HepG2 (cell line): ENCODE measurements at regions not wholly inside any gene's neighbourhood (a gene's known extent, or its start where the extent isn't known, plus 50 kb on each side); places are given as distances from the start of the nearest gene placed in this dataset.

Experiments
- ATAC-seq: fragments of 200-7000 bp; cut with Tn5 transposase; 3 replicates; pipeline ENCODE4 v1.9.1; 2020; ENCODE audit warnings: mild to moderate bottlenecking, moderate library complexity
- BruUV-seq: library from RNA; stranded (reverse); fragments of 400-500 nt; replicated peaks from 2 replicates; lab custom pipeline; 2021; lab: Mats Ljungman, UMichigan
- CTCF ChIA-PET: fragments of 300-600 bp; formaldehyde crosslinking; extraction: SDS; loops from one replicate; lab custom pipeline; 2021; ENCODE audit warnings: low total read pairs, inconsistent platforms, low intra/inter-chr PET ratio; lab: Yijun Ruan, JAX
- POLR2A ChIA-PET: fragments of 350-600 bp; sonication (Branson Sonifier 250); formaldehyde crosslinking; loops from one replicate; lab custom pipeline; 2020; ENCODE audit warnings: antibody characterized with exemption, inconsistent platforms; lab: Yijun Ruan, JAX
- DNase-seq: peaks from one replicate; pipeline ENCODE4 v3.0.0-alpha.2; 2015; ENCODE audit warnings: low spot score
- FAIRE-seq: peaks from 3 replicates; lab custom pipeline; 2011; peaks lifted over from hg19 to GRCh38; lab: Jason Lieb, UNC
- H2AFZ ChIP-seq: one replicate; pipeline ENCODE4 v1.6.1; 2011; ENCODE audit warnings: low read length, inconsistent platforms
- H3K27ac ChIP-seq: fragments of 300-600 bp; 3 replicates; pipeline ENCODE4 v1.8.0; 2011; ENCODE audit warnings: mixed run types, mild to moderate bottlenecking, mixed read lengths, low read length, inconsistent platforms; ENCODE audit not compliant: insufficient read depth; ENCODE audit errors: extremely low read length
- H3K27me3 ChIP-seq, 2 experiments: fragments of 200-600 bp in 1 of 2; 2 replicates in 1 of 2; 3 replicates in 1 of 2; pipeline versions ENCODE4 v1.6.0 to v1.8.0; 2011; ENCODE audit warnings: low read length in 2 of 2, mild to moderate bottlenecking in 2 of 2, moderate library complexity in 2 of 2, inconsistent platforms in 1 of 2; ENCODE audit not compliant: insufficient read depth in 2 of 2, control insufficient read depth in 1 of 2
- H3K36me3 ChIP-seq, 2 experiments: fragments of 200-600 bp in 1 of 2; replicated peaks in 1 of 2; 2 replicates in 1 of 2; 3 replicates in 1 of 2; pipeline versions ENCODE4 v1.5.1 to v1.8.0; 2011; ENCODE audit warnings: low read length in 2 of 2, inconsistent platforms in 1 of 2; ENCODE audit not compliant: insufficient read depth in 2 of 2, control insufficient read depth in 1 of 2
- H3K4me1 ChIP-seq: 2 replicates; pipeline ENCODE4 v1.5.1; 2012; ENCODE audit warnings: low read length, inconsistent platforms; ENCODE audit not compliant: insufficient read depth
- H3K4me2 ChIP-seq: 2 replicates; pipeline ENCODE4 v1.6.0; 2011; ENCODE audit warnings: low read depth, low read length, inconsistent platforms
- H3K4me3 ChIP-seq, 3 experiments: fragments of 200-600 bp in 1 of 3; sonication (generic), shearing (Covaris generic) in 1 of 3; replicated peaks in 1 of 3; 2 replicates each; pipeline ENCODE4 v1.5.1; 2011 to 2016; ENCODE audit warnings: low read length in 3 of 3, inconsistent platforms in 2 of 3, low read depth in 2 of 3, mild to moderate bottlenecking in 2 of 3, control low read depth in 1 of 3, mixed read lengths in 1 of 3; ENCODE audit not compliant: insufficient read depth in 1 of 3
- H3K79me2 ChIP-seq: one replicate; pipeline ENCODE4 v1.6.1; 2011; ENCODE audit warnings: low read length, inconsistent platforms; ENCODE audit not compliant: insufficient read depth
- H3K9ac ChIP-seq: 2 replicates; pipeline ENCODE4 v1.6.0; 2011; ENCODE audit warnings: mild to moderate bottlenecking, low read depth, low read length, inconsistent platforms; ENCODE audit not compliant: insufficient read depth
- H3K9me3 ChIP-seq: 2 replicates; pipeline ENCODE4 v1.5.1; 2012; ENCODE audit warnings: mild to moderate bottlenecking, low read length
- H4K20me1 ChIP-seq: 2 replicates; pipeline ENCODE4 v1.6.0; 2011; ENCODE audit warnings: inconsistent platforms, mild to moderate bottlenecking, low read length, moderate library complexity; ENCODE audit not compliant: insufficient read depth
- ATF2 ChIP-seq: sonication (generic); formaldehyde crosslinking; IDR thresholded peaks from 2 replicates; pipeline ENCODE4 v1.4.0; 2020; ENCODE audit warnings: missing genetic modification reagents
- GLMP ChIP-seq: sonication (generic); formaldehyde crosslinking; IDR thresholded peaks from 2 replicates; pipeline ENCODE4 v1.9.0; 2021; ENCODE audit warnings: missing genetic modification reagents, mild to moderate bottlenecking, borderline replicate concordance
- MAFF ChIP-seq: IDR thresholded peaks from 2 replicates; pipeline ENCODE4 v1.6.1; 2011; ENCODE audit warnings: low read depth, low read length, improper control_type of control experiment
- MLX ChIP-seq: IDR thresholded peaks from 2 replicates; pipeline ENCODE4 v1.6.1; 2016
- MXD1 ChIP-seq: sonication (generic); formaldehyde crosslinking; IDR thresholded peaks from 2 replicates; pipeline ENCODE4 v1.4.0; 2020; ENCODE audit warnings: mild to moderate bottlenecking, missing genetic modification reagents
- RFXAP ChIP-seq: sonication (generic); formaldehyde crosslinking; IDR thresholded peaks from 2 replicates; pipeline ENCODE4 v1.4.0; 2020; ENCODE audit warnings: missing genetic modification reagents, borderline replicate concordance
- SIX1 ChIP-seq: sonication (generic); formaldehyde crosslinking; IDR thresholded peaks from 2 replicates; pipeline ENCODE4 v1.4.0; 2020; ENCODE audit warnings: missing genetic modification reagents, borderline replicate concordance
- SOX5 ChIP-seq: IDR thresholded peaks from 2 replicates; pipeline ENCODE4 v1.6.1; 2016; ENCODE audit warnings: borderline replicate concordance
- YY1 ChIP-seq: IDR thresholded peaks from 2 replicates; pipeline ENCODE4 v1.6.1; 2011; ENCODE audit warnings: low read length, low read depth, moderate library complexity, mild to moderate bottlenecking; ENCODE audit not compliant: insufficient read depth, insufficient replicate concordance
- ZBTB33 ChIP-seq: sonication (generic); formaldehyde crosslinking; IDR thresholded peaks from 2 replicates; pipeline ENCODE4 v1.4.0; 2020; ENCODE audit warnings: missing genetic modification reagents
- ZFP91 ChIP-seq: sonication (generic); formaldehyde crosslinking; IDR thresholded peaks from 2 replicates; pipeline ENCODE4 v1.9.0; 2022; ENCODE audit warnings: missing genetic modification reagents, mild to moderate bottlenecking, borderline replicate concordance
- ZNF121 ChIP-seq: sonication (generic); formaldehyde crosslinking; IDR thresholded peaks from 2 replicates; pipeline ENCODE4 v1.5.0; 2020; ENCODE audit warnings: mild to moderate bottlenecking, missing genetic modification reagents
- ZNF557 ChIP-seq: sonication (generic); formaldehyde crosslinking; IDR thresholded peaks from 2 replicates; pipeline ENCODE4 v1.4.0; 2020; ENCODE audit warnings: missing genetic modification reagents
- ZNF777 ChIP-seq: sonication (generic); formaldehyde crosslinking; IDR thresholded peaks from 2 replicates; pipeline ENCODE4 v1.4.0; 2020; ENCODE audit warnings: missing genetic modification reagents
- WGBS: methylation state at CpG from one replicate; pipeline ENCODE4 v1.1.6; 2017; ENCODE audit warnings: low lambda C conversion rate; 5-methylcytosine and 5-hydroxymethylcytosine counted together
- in situ Hi-C: cut with HindIII; loops from 2 replicates; pipeline ENCODE4 v1.10.0; 2017; ENCODE audit warnings: low pct_unique_long_range_greater_than_20kb; ENCODE audit not compliant: extremely low pct_ligation_motif_present
- intact Hi-C: fragments of 100-400 bp; cut with micrococcal nuclease; formaldehyde crosslinking; loops from one replicate; pipeline ENCODE4 v1.10.0; 2022; ENCODE audit not compliant: unreplicated experiment

- WGBS = 16% methylated on average over 1 of the region's 1 CpG
- FAIRE-seq = no peak
Observed at GRCh38 chr13:85544756-85545155, 254.5 kb downstream of the SLITRK6 start.

More at GRCh38 chr13:85544756-85545155, 254.5 kb downstream of the SLITRK6 start:
- DNase-seq (no peak), ATAC-seq (no peak)
- Histone ChIP-seq H3K4me3 (no peak overlapping the region), H3K36me3 (no peaks in the 10 kb centered on the region), H3K9ac (no peak overlapping the region), H4K20me1 (no peaks in the 10 kb centered on the region), H3K79me2 (no peaks in the 10 kb centered on the region), H3K9me3 (peaks cover 25% of the 10 kb centered on the region), H3K27ac (no peak overlapping the region), H3K27me3 (no peaks in the 10 kb centered on the region), H3K4me1 (no peaks in the 10 kb centered on the region), H2AFZ (no peak overlapping the region), H3K4me2 (no peak overlapping the region)
- in situ Hi-C loops (no loop called here), intact Hi-C loops (no loop called here)
- ChIA-PET POLR2A (no interaction called here), CTCF (no interaction called here)
- BruUV-seq = no TSS peak
- TF ChIP-seq RFXAP (CRISPR knock-in tag) (no peak), MAFF (no peak), ZNF557 (CRISPR knock-in tag) (no peak), ZBTB33 (CRISPR knock-in tag) (no peak), ZNF121 (CRISPR knock-in tag) (no peak), YY1 (no peak), SOX5 (CRISPR knock-in tag) (no peak), MXD1 (no peak), ATF2 (no peak), MLX (no peak), ZFP91 (no peak), ZNF777 (CRISPR knock-in tag) (no peak), GLMP (CRISPR knock-in tag) (no peak), SIX1 (CRISPR knock-in tag) (no peak)
